ENCODE measurements at regions not wholly inside any gene's neighbourhood (a gene's known extent, or its start where the extent isn't known, plus 50 kb on each side); places are given as distances from the start of the nearest gene placed in this dataset.

DNA sequence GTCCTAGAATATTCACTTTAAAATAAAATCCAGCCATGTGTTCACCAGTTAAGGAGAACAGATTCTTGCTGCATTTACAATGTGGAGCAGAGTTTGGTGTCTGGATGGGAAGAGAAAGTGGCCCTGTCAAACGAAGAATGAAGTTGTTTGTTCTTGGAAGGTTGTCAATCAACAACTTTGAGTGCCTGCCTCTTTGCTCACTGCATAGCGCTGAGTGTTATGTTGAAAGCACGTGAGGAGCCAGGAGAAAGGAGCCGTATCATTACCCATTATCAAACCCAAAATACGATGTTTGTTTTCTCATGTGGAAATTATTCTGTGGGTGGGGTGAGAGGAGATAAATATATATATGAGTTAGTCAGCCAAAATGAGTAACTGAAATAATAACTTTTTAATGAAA is 492.5 kb upstream of the POU3F3 start:
- no peak for DNase-seq (ENCODE audit: extremely low read depth, low read depth)
- H3K4me3 ChIP-seq (replicated peaks; ENCODE audit: low read depth, low read length), result no peak overlapping the region
- TF ChIP-seq, protein P1, sequence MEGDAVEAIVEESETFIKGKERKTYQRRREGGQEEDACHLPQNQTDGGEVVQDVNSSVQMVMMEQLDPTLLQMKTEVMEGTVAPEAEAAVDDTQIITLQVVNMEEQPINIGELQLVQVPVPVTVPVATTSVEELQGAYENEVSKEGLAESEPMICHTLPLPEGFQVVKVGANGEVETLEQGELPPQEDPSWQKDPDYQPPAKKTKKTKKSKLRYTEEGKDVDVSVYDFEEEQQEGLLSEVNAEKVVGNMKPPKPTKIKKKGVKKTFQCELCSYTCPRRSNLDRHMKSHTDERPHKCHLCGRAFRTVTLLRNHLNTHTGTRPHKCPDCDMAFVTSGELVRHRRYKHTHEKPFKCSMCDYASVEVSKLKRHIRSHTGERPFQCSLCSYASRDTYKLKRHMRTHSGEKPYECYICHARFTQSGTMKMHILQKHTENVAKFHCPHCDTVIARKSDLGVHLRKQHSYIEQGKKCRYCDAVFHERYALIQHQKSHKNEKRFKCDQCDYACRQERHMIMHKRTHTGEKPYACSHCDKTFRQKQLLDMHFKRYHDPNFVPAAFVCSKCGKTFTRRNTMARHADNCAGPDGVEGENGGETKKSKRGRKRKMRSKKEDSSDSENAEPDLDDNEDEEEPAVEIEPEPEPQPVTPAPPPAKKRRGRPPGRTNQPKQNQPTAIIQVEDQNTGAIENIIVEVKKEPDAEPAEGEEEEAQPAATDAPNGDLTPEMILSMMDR (IDR thresholded peaks at IDR 0.05; ENCODE audit: low read depth, low read length, missing control alignments), result no peak

GRCh38 chr2:104368089-104368488 is 485.8 kb upstream of the POU3F3 start:
- no peak overlapping the region for H3K4me3 ChIP-seq (replicated peaks; ENCODE audit: low read depth, low read length)
- TF ChIP-seq, protein P1 (IDR thresholded peaks at IDR 0.05; ENCODE audit: low read depth, low read length, missing control alignments), result no peak
- no peak for DNase-seq (ENCODE audit: extremely low read depth, low read depth)

DNA sequence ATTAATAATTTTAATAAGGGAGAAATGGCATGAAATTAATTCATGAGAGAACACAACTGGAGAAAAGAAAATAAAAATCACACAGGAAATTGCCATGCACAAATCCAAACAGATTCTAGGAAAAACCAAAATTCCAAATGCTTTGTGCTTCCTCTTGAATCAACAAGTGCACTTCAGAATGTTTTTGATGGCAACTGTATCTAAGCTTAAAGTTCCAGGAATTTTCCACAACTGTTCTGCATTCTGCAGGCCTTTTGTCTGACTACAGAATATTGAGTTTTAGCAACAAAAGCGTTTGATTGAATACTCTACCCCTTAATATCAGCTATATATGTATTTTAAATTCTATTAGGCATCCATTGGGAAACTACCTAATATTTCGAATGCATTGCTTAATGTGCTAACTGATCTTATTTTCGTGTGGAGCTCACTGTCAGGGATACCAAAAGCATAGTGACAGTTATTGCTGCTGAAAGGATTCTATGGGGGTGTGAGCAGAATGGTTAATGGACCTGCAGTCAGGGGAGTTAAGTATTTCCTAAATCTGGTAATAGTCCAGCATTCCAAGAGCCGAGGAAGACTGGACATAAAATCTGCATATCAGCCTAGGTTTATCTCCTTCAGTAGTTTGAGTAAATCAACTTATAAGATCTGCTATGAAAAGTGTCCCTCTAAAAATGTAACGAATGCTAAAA is 482.7 kb upstream of the POU3F3 start:
- no peak for DNase-seq (ENCODE audit: extremely low read depth, low read depth)
- TF ChIP-seq, protein P1 (IDR thresholded peaks at IDR 0.05; ENCODE audit: low read depth, low read length, missing control alignments), result no peak
- H3K4me3 ChIP-seq (replicated peaks; ENCODE audit: low read depth, low read length), result no peak overlapping the region

DNA sequence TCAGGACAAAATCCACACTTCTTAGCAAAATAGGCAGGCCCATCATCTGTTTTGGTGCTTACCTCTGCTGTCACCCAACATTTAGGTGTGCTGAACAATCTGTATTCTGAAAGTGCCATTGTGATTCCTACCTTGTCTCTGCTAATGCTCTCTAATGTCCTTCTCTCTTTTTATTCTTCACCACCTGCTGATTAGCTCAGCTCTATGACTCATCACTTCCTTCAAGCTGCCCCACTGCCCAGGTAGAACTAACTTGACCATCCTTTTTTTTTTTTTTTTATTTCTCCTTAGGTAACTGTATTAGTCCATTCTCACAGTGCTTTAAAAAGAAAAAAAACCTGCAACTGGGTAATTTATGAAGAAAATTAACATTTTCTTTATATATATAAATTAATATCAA is 478.7 kb upstream of the POU3F3 start:
- H3K4me3 ChIP-seq (replicated peaks; ENCODE audit: low read depth, low read length), result no peak overlapping the region
- DNase-seq (ENCODE audit: extremely low read depth, low read depth), result no peak
- TF ChIP-seq, protein P1 (IDR thresholded peaks at IDR 0.05; ENCODE audit: low read depth, low read length, missing control alignments), result no peak

DNA sequence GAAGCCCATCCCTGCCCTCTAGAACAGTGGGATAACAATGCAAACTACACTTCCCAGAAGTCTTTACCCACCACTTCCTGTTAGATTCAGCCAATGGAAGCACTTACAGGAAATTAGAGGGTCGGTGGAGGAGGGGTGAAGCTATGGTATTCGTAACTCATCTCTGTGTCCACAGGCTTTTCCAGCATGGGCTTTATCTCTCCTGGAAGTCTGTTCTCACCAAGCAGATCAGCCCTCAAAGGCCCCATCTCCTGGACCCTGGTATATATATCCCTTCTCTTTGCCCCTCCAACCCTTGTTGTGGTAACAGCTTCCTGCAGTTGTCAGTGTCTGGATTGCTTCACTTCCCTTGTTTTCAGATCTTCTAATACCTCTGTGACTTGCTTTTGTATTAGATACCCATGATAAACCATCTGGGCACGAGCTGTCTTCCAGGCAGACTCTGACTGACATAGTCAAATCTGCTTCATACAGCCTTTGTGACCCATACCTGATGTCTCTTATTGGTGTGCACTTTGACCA is 475.0 kb upstream of the POU3F3 start:
- H3K4me3 ChIP-seq (replicated peaks; ENCODE audit: low read depth, low read length), result no peak overlapping the region
- no peak for DNase-seq (ENCODE audit: extremely low read depth, low read depth)
- TF ChIP-seq, protein P1 (IDR thresholded peaks at IDR 0.05; ENCODE audit: low read depth, low read length, missing control alignments), result no peak

DNA sequence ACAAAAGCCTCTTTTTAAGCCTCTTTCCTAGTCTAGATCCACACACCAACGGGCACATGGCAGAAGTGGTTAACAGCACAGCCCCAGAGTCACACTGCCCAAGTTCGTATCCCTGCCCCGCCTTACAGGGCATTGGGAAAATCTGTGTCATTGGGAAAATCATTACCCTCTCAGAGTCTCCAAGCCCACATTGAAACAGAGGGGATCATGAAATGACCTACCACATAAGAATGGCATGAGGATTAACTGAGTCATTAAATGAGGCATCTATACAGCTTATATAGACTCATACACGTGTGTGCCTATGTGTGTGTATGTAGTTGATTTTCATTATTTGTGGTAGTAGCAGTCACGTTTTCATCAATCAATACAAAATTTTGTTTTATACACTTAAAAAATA is 469.0 kb upstream of the POU3F3 start:
- DNase-seq (ENCODE audit: extremely low read depth, low read depth), result no peak
- H3K4me3 ChIP-seq (replicated peaks; ENCODE audit: low read depth, low read length), result no peak overlapping the region
- TF ChIP-seq, protein P1 (IDR thresholded peaks at IDR 0.05; ENCODE audit: low read depth, low read length, missing control alignments), result no peak

- no peak overlapping the region for H3K4me3 ChIP-seq (replicated peaks; ENCODE audit: low read depth, low read length)
- DNase-seq (ENCODE audit: extremely low read depth, low read depth), result no peak
- TF ChIP-seq, protein P1 (IDR thresholded peaks at IDR 0.05; ENCODE audit: low read depth, low read length, missing control alignments), result no peak
Observed at GRCh38 chr2:104385743-104386142, 468.2 kb upstream of the POU3F3 start.

Data from HFF-Myc (cell line).